ENCODE measurements at regions not wholly inside any gene's neighbourhood (a gene's known extent, or its start where the extent isn't known, plus 50 kb on each side); places are given as distances from the start of the nearest gene placed in this dataset.

- Histone ChIP-seq H3K27ac (ENCODE audit: low read length) (no peak overlapping the region), H3K4me3 (ENCODE audit: low read length) (no peak overlapping the region), H3K27me3 (ENCODE audit: low read length) (no peaks in the 10 kb centered on the region), H3K9me3 (ENCODE audit: low read length) (no peaks in the 10 kb centered on the region), H2AFZ (ENCODE audit: low read length) (no peak overlapping the region), H4K20me1 (ENCODE audit: low read length) (no peaks in the 10 kb centered on the region), H3K79me2 (ENCODE audit: low read length) (no peaks in the 10 kb centered on the region), H3F3A (ENCODE audit: low read length, unreplicated experiment) (no peaks in the 10 kb centered on the region), H3K9ac (ENCODE audit: low read length) (no peak overlapping the region), H3K9me2 (replicated peaks; ENCODE audit: low read length) (no peaks in the 10 kb centered on the region), H3K4me2 (ENCODE audit: low read length) (no peak overlapping the region), H3K4me1 (ENCODE audit: insufficient read depth, low read length) (peaks cover 20% of the 10 kb centered on the region), H3K36me3 (ENCODE audit: low read depth, low read length) (no peaks in the 10 kb centered on the region)
- TF ChIP-seq CTCF (conservative IDR thresholded peaks at IDR 0.05; ENCODE audit: low read depth, low read length) (no peak), EZH2 (IDR thresholded peaks at IDR 0.05; ENCODE audit: low read length, unreplicated experiment) (no peak), EZH2phosphoT487 (IDR thresholded peaks at IDR 0.05; ENCODE audit: borderline replicate concordance, low read length) (no peak)
- no peak for DNase-seq
- POLR2A ChIA-PET (ENCODE audit: unreplicated experiment), result no interaction called here
- ATAC-seq, result no peak
- intact Hi-C loops (cut with micrococcal nuclease), result no loop called here
- CTCF ChIA-PET, result no interaction called here
- no TSS peak for BruUV-seq (replicated peaks)
These were observed 293.0 kb downstream of the LRATD1 start for GRCh38 chr2:14925471-14925870.

GRCh38 chr2:14927021-14927564 lies 294.6 kb downstream of the LRATD1 start:
- Histone ChIP-seq H4K20me1 (ENCODE audit: low read length) (no peaks in the 10 kb centered on the region), H3K4me1 (ENCODE audit: insufficient read depth, low read length) (peaks cover 26% of the 10 kb centered on the region), H3K79me2 (ENCODE audit: low read length) (no peaks in the 10 kb centered on the region), H3K27ac (ENCODE audit: low read length) (peak overlapping the region; percentile 58), H3K9me2 (replicated peaks; ENCODE audit: low read length) (no peaks in the 10 kb centered on the region), H3F3A (ENCODE audit: low read length, unreplicated experiment) (no peaks in the 10 kb centered on the region), H3K4me3 (ENCODE audit: low read length) (no peak overlapping the region), H3K4me2 (ENCODE audit: low read length) (peak overlapping the region; percentile 7; the same call in 1 of the 2 replicates), H3K9me3 (ENCODE audit: low read length) (no peaks in the 10 kb centered on the region), H2AFZ (ENCODE audit: low read length) (no peak overlapping the region), H3K27me3 (ENCODE audit: low read length) (no peaks in the 10 kb centered on the region), H3K9ac (ENCODE audit: low read length) (no peak overlapping the region; the same call in 1 of the 2 replicates), H3K36me3 (ENCODE audit: low read depth, low read length) (no peaks in the 10 kb centered on the region)
- ChIA-PET CTCF (no interaction called here), POLR2A (ENCODE audit: unreplicated experiment) (no interaction called here)
- DNase-seq, result peak; percentile 95
- no TSS peak for BruUV-seq (replicated peaks)
- peak; percentile 90 for ATAC-seq
- no peak for TF ChIP-seq EZH2phosphoT487 (IDR thresholded peaks at IDR 0.05; ENCODE audit: borderline replicate concordance, low read length)
- no peak for TF ChIP-seq EZH2 (IDR thresholded peaks at IDR 0.05; ENCODE audit: low read length, unreplicated experiment)
- TF ChIP-seq CTCF (conservative IDR thresholded peaks at IDR 0.05; ENCODE audit: low read depth, low read length), result no peak
- intact Hi-C loops (cut with micrococcal nuclease), result no loop called here

- no peaks in the 10 kb centered on the region for H3K27me3 ChIP-seq (ENCODE audit: low read length)
- BruUV-seq (replicated peaks), result no TSS peak
- DNase-seq, result no peak
- no peak overlapping the region for H3K9ac ChIP-seq (ENCODE audit: low read length)
- no peak overlapping the region for H3K27ac ChIP-seq (ENCODE audit: low read length)
- POLR2A ChIA-PET (ENCODE audit: unreplicated experiment), result no interaction called here
- H3K9me3 ChIP-seq (ENCODE audit: low read length), result no peaks in the 10 kb centered on the region
- ATAC-seq, result no peak
- H3K36me3 ChIP-seq (ENCODE audit: low read depth, low read length), result no peaks in the 10 kb centered on the region
- H3K9me2 ChIP-seq (replicated peaks; ENCODE audit: low read length), result no peaks in the 10 kb centered on the region
- H3K4me2 ChIP-seq (ENCODE audit: low read length), result no peak overlapping the region
- intact Hi-C loops (cut with micrococcal nuclease), result no loop called here
- H4K20me1 ChIP-seq (ENCODE audit: low read length), result no peaks in the 10 kb centered on the region
- H3K4me1 ChIP-seq (ENCODE audit: insufficient read depth, low read length), result peaks cover 26% of the 10 kb centered on the region
- H3K79me2 ChIP-seq (ENCODE audit: low read length), result no peaks in the 10 kb centered on the region
- TF ChIP-seq EZH2 (IDR thresholded peaks at IDR 0.05; ENCODE audit: low read length, unreplicated experiment) (no peak), EZH2phosphoT487 (IDR thresholded peaks at IDR 0.05; ENCODE audit: borderline replicate concordance, low read length) (no peak), CTCF (conservative IDR thresholded peaks at IDR 0.05; ENCODE audit: low read depth, low read length) (no peak)
- CTCF ChIA-PET, result no interaction called here
- H3K4me3 ChIP-seq (ENCODE audit: low read length), result no peak overlapping the region
- no peaks in the 10 kb centered on the region for H3F3A ChIP-seq (ENCODE audit: low read length, unreplicated experiment)
- H2AFZ ChIP-seq (ENCODE audit: low read length), result no peak overlapping the region
These were observed 295.5 kb downstream of the LRATD1 start for GRCh38 chr2:14928056-14928455.

All from PC-3 (cell line).